Stimulated activated CD8-positive, alpha-beta memory T cell treated with anti-CD3 and anti-CD28 coated beads, Interleukin-4, amount 100 ng/mL, for 24 hours (primary cell): ENCODE measurements at regions not wholly inside any gene's neighbourhood (a gene's known extent, or its start where the extent isn't known, plus 50 kb on each side); places are given as distances from the start of the nearest gene placed in this dataset.
"Not testable (repeated sequence)": the region's sequence is repeated elsewhere in the genome, so short reads cannot be mapped to it uniquely, and the experiment has no call there.

Experiments used
- DNase-seq: peaks from one replicate; pipeline ENCODE4 v3.0.0-alpha.2; 2020; ENCODE audit warnings: low read depth

- no peak for DNase-seq
Observed at GRCh38 chrX:121172703-121173102, 125.3 kb downstream of the GLUD2 start.

- no peak for DNase-seq
Observed at GRCh38 chrX:121179972-121180371, 132.6 kb downstream of the GLUD2 start.

- DNase-seq = no peak
Observed at GRCh38 chrX:121191779-121192178, 144.4 kb downstream of the GLUD2 start.

GRCh38 chrX:121195719-121196118 is 148.3 kb downstream of the GLUD2 start:
- DNase-seq = no peak

GRCh38 chrX:121196872-121197444 is 149.5 kb downstream of the GLUD2 start:
- not testable (repeated sequence) for DNase-seq

- no peak for DNase-seq
Observed at GRCh38 chrX:121208563-121208962, 161.2 kb downstream of the GLUD2 start.

- no peak for DNase-seq
Observed at GRCh38 chrX:121216641-121217374, 169.4 kb downstream of the GLUD2 start.

GRCh38 chrX:121221322-121221977 is 174.0 kb downstream of the GLUD2 start:
- no peak for DNase-seq

- DNase-seq = no peak
Observed at GRCh38 chrX:121227888-121228287, 180.5 kb downstream of the GLUD2 start.

GRCh38 chrX:121231566-121232358 is 184.4 kb downstream of the GLUD2 start:
- no peak for DNase-seq

GRCh38 chrX:121236040-121236439 is 188.6 kb downstream of the GLUD2 start:
- DNase-seq = no peak

- DNase-seq = no peak
Observed at GRCh38 chrX:121238093-121238492, 190.7 kb downstream of the GLUD2 start.

- DNase-seq = no peak
Observed at GRCh38 chrX:121244511-121244910, 197.1 kb downstream of the GLUD2 start.

- no peak for DNase-seq
Observed at GRCh38 chrX:121245763-121246162, 198.4 kb downstream of the GLUD2 start.

GRCh38 chrX:121254336-121254735 is 206.9 kb downstream of the GLUD2 start:
- DNase-seq = no peak

GRCh38 chrX:121256647-121257046 is 209.2 kb downstream of the GLUD2 start:
- DNase-seq = no peak

- DNase-seq = no peak
Observed at GRCh38 chrX:121258545-121258944, 211.1 kb downstream of the GLUD2 start.

- no peak for DNase-seq
Observed at GRCh38 chrX:121259170-121259569, 211.8 kb downstream of the GLUD2 start.

GRCh38 chrX:121260596-121261240 is 213.3 kb downstream of the GLUD2 start:
- no peak for DNase-seq

- DNase-seq = no peak
Observed at GRCh38 chrX:121283921-121284320, 236.5 kb downstream of the GLUD2 start.

GRCh38 chrX:121298499-121298898 is 251.1 kb downstream of the GLUD2 start:
- DNase-seq = no peak

- DNase-seq = no peak
Observed at GRCh38 chrX:121301356-121301755, 253.9 kb downstream of the GLUD2 start.
